ENCODE measurements at regions not wholly inside any gene's neighbourhood (a gene's known extent, or its start where the extent isn't known, plus 50 kb on each side); places are given as distances from the start of the nearest gene placed in this dataset.

- TF ChIP-seq POLR2A (IDR thresholded peaks at IDR 0.05; ENCODE audit: low read depth, low read length) (no peak), MXI1 (IDR thresholded peaks at IDR 0.05; ENCODE audit: borderline replicate concordance, low read depth, low read length) (no peak)
Measured at GRCh38 chr4:54988655-54989054, 136.7 kb downstream of the KDR start.

Data from IMR-90 (cell line).